ENCODE measurements at regions not wholly inside any gene's neighbourhood (a gene's known extent, or its start where the extent isn't known, plus 50 kb on each side); places are given as distances from the start of the nearest gene placed in this dataset.
"Not testable (repeated sequence)": the region's sequence is repeated elsewhere in the genome, so short reads cannot be mapped to it uniquely, and the experiment has no call there.

- H3K9ac ChIP-seq (ENCODE audit: low read length); H2AFZ ChIP-seq (ENCODE audit: low read depth, low read length, severe bottlenecking); H3K36me3 ChIP-seq (ENCODE audit: low read length); H3K27me3 ChIP-seq (ENCODE audit: low read length); H3K79me2 ChIP-seq (ENCODE audit: insufficient read depth, low read length); H3K4me3 ChIP-seq (ENCODE audit: insufficient read depth, low read length, poor library complexity, severe bottlenecking); H3K4me2 ChIP-seq (ENCODE audit: low read depth, low read length, poor library complexity, severe bottlenecking); H4K20me1 ChIP-seq (ENCODE audit: low read depth, low read length); H3K9me2 ChIP-seq (replicated peaks; ENCODE audit: insufficient read depth, low read length); H3K9me3 ChIP-seq (ENCODE audit: insufficient read depth, low read length); H3F3A ChIP-seq (ENCODE audit: insufficient read depth); H3K27ac ChIP-seq (ENCODE audit: low read depth, low read length): not testable (repeated sequence)
Observed at GRCh38 chr13:18273785-18274514, 907.7 kb downstream of the TUBA3C start.

DNA sequence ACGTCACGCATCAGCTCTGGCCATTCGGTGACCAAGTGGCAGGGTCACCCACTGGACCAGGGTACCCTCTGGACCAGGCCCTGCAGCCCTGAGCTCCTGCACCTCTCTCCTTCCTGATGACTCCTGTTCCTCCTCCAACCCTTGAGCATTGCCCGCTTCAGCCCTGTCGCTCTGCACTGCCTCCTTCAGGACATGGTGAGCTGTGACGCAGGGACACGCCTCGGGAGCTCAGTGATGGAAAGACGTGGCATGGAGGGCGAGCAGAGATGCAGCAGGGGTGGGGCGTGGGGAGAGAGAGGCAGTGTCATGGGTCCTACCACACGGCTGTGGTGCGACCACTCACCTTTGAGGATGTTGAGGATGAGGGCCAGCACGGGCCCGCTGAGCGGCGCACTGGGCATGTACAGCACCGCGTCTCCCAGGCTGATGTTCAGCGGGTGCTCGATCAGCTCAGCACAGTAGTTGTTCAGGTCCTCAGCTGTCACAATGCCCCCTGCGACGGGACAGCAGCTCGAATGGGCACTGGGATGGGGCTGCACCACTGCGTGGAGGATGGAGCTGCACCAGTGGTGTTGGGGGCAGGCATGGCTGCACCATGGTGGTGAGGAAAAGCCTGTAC, 922.7 kb downstream of the TUBA3C start:
- not testable (repeated sequence) for H4K20me1 ChIP-seq (ENCODE audit: low read depth, low read length); H2AFZ ChIP-seq (ENCODE audit: low read depth, low read length, severe bottlenecking); H3K36me3 ChIP-seq (ENCODE audit: low read length); H3K4me3 ChIP-seq (ENCODE audit: insufficient read depth, low read length, poor library complexity, severe bottlenecking); H3K27me3 ChIP-seq (ENCODE audit: low read length); H3K9ac ChIP-seq (ENCODE audit: low read length); H3K4me2 ChIP-seq (ENCODE audit: low read depth, low read length, poor library complexity, severe bottlenecking); H3K79me2 ChIP-seq (ENCODE audit: insufficient read depth, low read length); H3K9me2 ChIP-seq (replicated peaks; ENCODE audit: insufficient read depth, low read length); H3K9me3 ChIP-seq (ENCODE audit: insufficient read depth, low read length); H3F3A ChIP-seq (ENCODE audit: insufficient read depth); H3K27ac ChIP-seq (ENCODE audit: low read depth, low read length)

DNA sequence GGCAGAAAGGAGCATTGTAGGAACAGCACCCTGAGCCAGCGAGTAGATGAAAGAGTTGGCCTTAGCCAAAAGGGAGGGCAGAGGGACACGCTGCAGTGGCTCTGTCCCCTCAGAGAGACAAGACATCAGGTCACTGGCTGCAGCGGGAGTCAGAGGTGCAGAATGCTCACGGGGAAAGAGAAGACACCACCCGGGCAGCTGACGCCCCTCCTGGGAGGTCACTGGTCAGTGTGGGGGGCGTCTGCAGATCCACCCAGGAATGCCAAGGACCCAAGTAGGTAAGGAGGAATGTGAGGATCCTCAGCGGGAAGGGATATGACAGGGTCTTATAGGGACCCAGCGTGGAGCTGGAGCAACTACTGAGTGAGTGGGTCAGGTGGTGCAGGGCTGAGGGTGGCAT, 923.9 kb downstream of the TUBA3C start:
- H4K20me1 ChIP-seq (ENCODE audit: low read depth, low read length): not testable (repeated sequence)

GRCh38 chr13:18252848-18253247, 928.8 kb downstream of the TUBA3C start:
- peak; percentile 18 for TF ChIP-seq CTCF (IDR thresholded peaks at IDR 0.05; ENCODE audit: insufficient read depth, low read length, poor library complexity, severe bottlenecking)
- H3K27me3 ChIP-seq (ENCODE audit: low read length); H3K9me2 ChIP-seq (replicated peaks; ENCODE audit: insufficient read depth, low read length); H2AFZ ChIP-seq (ENCODE audit: low read depth, low read length, severe bottlenecking); H3K9me3 ChIP-seq (ENCODE audit: insufficient read depth, low read length); H3K27ac ChIP-seq (ENCODE audit: low read depth, low read length); H3F3A ChIP-seq (ENCODE audit: insufficient read depth); H3K36me3 ChIP-seq (ENCODE audit: low read length); H4K20me1 ChIP-seq (ENCODE audit: low read depth, low read length); H3K79me2 ChIP-seq (ENCODE audit: insufficient read depth, low read length); H3K4me3 ChIP-seq (ENCODE audit: insufficient read depth, low read length, poor library complexity, severe bottlenecking); H3K9ac ChIP-seq (ENCODE audit: low read length); H3K4me2 ChIP-seq (ENCODE audit: low read depth, low read length, poor library complexity, severe bottlenecking): not testable (repeated sequence)

More for the DNA sequence above, 923.9 kb downstream of the TUBA3C start:
- not testable (repeated sequence) for H3K36me3 ChIP-seq (ENCODE audit: low read length); H3K9me2 ChIP-seq (replicated peaks; ENCODE audit: insufficient read depth, low read length); H3K79me2 ChIP-seq (ENCODE audit: insufficient read depth, low read length); H3K4me3 ChIP-seq (ENCODE audit: insufficient read depth, low read length, poor library complexity, severe bottlenecking); H3K27ac ChIP-seq (ENCODE audit: low read depth, low read length); H3K9ac ChIP-seq (ENCODE audit: low read length); H3K27me3 ChIP-seq (ENCODE audit: low read length); H3K9me3 ChIP-seq (ENCODE audit: insufficient read depth, low read length); H2AFZ ChIP-seq (ENCODE audit: low read depth, low read length, severe bottlenecking); H3F3A ChIP-seq (ENCODE audit: insufficient read depth); H3K4me2 ChIP-seq (ENCODE audit: low read depth, low read length, poor library complexity, severe bottlenecking)

GRCh38 chr13:18248533-18249240, 932.9 kb downstream of the TUBA3C start:
- not testable (repeated sequence) for H3K79me2 ChIP-seq (ENCODE audit: insufficient read depth, low read length); H2AFZ ChIP-seq (ENCODE audit: low read depth, low read length, severe bottlenecking); H3K27ac ChIP-seq (ENCODE audit: low read depth, low read length); H3F3A ChIP-seq (ENCODE audit: insufficient read depth); H3K9ac ChIP-seq (ENCODE audit: low read length); H3K9me3 ChIP-seq (ENCODE audit: insufficient read depth, low read length); H3K36me3 ChIP-seq (ENCODE audit: low read length); H4K20me1 ChIP-seq (ENCODE audit: low read depth, low read length); H3K9me2 ChIP-seq (replicated peaks; ENCODE audit: insufficient read depth, low read length); H3K4me3 ChIP-seq (ENCODE audit: insufficient read depth, low read length, poor library complexity, severe bottlenecking); H3K4me2 ChIP-seq (ENCODE audit: low read depth, low read length, poor library complexity, severe bottlenecking); H3K27me3 ChIP-seq (ENCODE audit: low read length)

DNA sequence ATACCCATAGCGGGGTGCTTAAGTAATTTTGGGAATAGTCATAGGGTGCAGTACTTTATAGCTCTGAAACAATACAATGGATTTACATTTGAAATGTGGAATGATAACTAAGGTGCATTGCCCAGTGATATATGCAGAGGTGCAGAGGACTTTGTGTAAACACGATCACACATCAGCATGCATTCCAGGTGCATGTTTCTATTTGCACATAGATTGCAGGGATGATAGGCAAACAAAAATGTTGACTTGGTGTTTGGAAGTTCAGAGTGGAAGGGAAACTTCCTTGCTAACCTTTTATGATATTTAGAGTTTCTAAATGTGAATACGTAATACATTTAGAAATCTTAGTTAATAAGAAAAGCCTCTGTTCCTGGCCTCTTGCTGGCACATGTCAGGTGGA, 941.5 kb downstream of the TUBA3C start:
- H3K4me2 ChIP-seq (ENCODE audit: low read depth, low read length, poor library complexity, severe bottlenecking); H3K27ac ChIP-seq (ENCODE audit: low read depth, low read length); H3K36me3 ChIP-seq (ENCODE audit: low read length); H3F3A ChIP-seq (ENCODE audit: insufficient read depth); H3K4me3 ChIP-seq (ENCODE audit: insufficient read depth, low read length, poor library complexity, severe bottlenecking); H3K27me3 ChIP-seq (ENCODE audit: low read length); H3K79me2 ChIP-seq (ENCODE audit: insufficient read depth, low read length); H2AFZ ChIP-seq (ENCODE audit: low read depth, low read length, severe bottlenecking); H3K9me3 ChIP-seq (ENCODE audit: insufficient read depth, low read length); H3K9me2 ChIP-seq (replicated peaks; ENCODE audit: insufficient read depth, low read length); H3K9ac ChIP-seq (ENCODE audit: low read length); H4K20me1 ChIP-seq (ENCODE audit: low read depth, low read length): not testable (repeated sequence)

GRCh38 chr13:18238586-18238985, 943.0 kb downstream of the TUBA3C start:
- H3K9ac ChIP-seq (ENCODE audit: low read length); H3K9me3 ChIP-seq (ENCODE audit: insufficient read depth, low read length); H4K20me1 ChIP-seq (ENCODE audit: low read depth, low read length); H3F3A ChIP-seq (ENCODE audit: insufficient read depth); H3K27me3 ChIP-seq (ENCODE audit: low read length); H3K9me2 ChIP-seq (replicated peaks; ENCODE audit: insufficient read depth, low read length); H3K4me3 ChIP-seq (ENCODE audit: insufficient read depth, low read length, poor library complexity, severe bottlenecking); H3K36me3 ChIP-seq (ENCODE audit: low read length); H3K27ac ChIP-seq (ENCODE audit: low read depth, low read length); H3K4me2 ChIP-seq (ENCODE audit: low read depth, low read length, poor library complexity, severe bottlenecking); H2AFZ ChIP-seq (ENCODE audit: low read depth, low read length, severe bottlenecking); H3K79me2 ChIP-seq (ENCODE audit: insufficient read depth, low read length): not testable (repeated sequence)
